ENCODE measurements at regions not wholly inside any gene's neighbourhood (a gene's known extent, or its start where the extent isn't known, plus 50 kb on each side); places are given as distances from the start of the nearest gene placed in this dataset.

GRCh38 chr18:70700496-70700895, 411.7 kb downstream of the SOCS6 start:
- no peak for TF ChIP-seq TAF1 (IDR thresholded peaks at IDR 0.05; ENCODE audit: borderline replicate concordance, insufficient read depth, low read length)
- TF ChIP-seq POLR2AphosphoS5 (IDR thresholded peaks at IDR 0.05; ENCODE audit: low read depth, low read length) = no peak
- no peak for TF ChIP-seq SIN3A (IDR thresholded peaks at IDR 0.05; ENCODE audit: borderline replicate concordance, insufficient read depth, low read length)
- no peak for TF ChIP-seq REST (IDR thresholded peaks at IDR 0.05; ENCODE audit: insufficient read depth in 1 of 2, low read depth in 2 of 2, low read length in 2 of 2)
- no peak for TF ChIP-seq FOXP2 (optimal IDR thresholded peaks at IDR 0.05; ENCODE audit: borderline replicate concordance, extremely low read depth, extremely low read length, insufficient read depth)

All from PFSK-1 (cell line).